ENCODE measurements at regions not wholly inside any gene's neighbourhood (a gene's known extent, or its start where the extent isn't known, plus 50 kb on each side); places are given as distances from the start of the nearest gene placed in this dataset.

GRCh38 chr4:175371091-175371490, 441.0 kb downstream of the GPM6A start:
- TF ChIP-seq ZFX (IDR thresholded peaks at IDR 0.05) (no peak), CTCF (conservative IDR thresholded peaks at IDR 0.05) (no peak)

GRCh38 chr4:175373031-175373430, 439.0 kb downstream of the GPM6A start:
- TF ChIP-seq CTCF (conservative IDR thresholded peaks at IDR 0.05): no peak
- no peak for TF ChIP-seq ZFX (IDR thresholded peaks at IDR 0.05)
- H3K27ac ChIP-seq: no peak overlapping the region

More at GRCh38 chr4:175371091-175371490, 441.0 kb downstream of the GPM6A start:
- no peak overlapping the region for H3K27ac ChIP-seq

GRCh38 chr4:175374459-175374858, 437.6 kb downstream of the GPM6A start:
- TF ChIP-seq ZFX (IDR thresholded peaks at IDR 0.05): no peak
- no peak for TF ChIP-seq CTCF (conservative IDR thresholded peaks at IDR 0.05)
- H3K27ac ChIP-seq: no peak overlapping the region

GRCh38 chr4:175376287-175376977, 435.6 kb downstream of the GPM6A start:
- no peak overlapping the region for H3K27ac ChIP-seq
- TF ChIP-seq CTCF (conservative IDR thresholded peaks at IDR 0.05): no peak
- TF ChIP-seq ZFX (IDR thresholded peaks at IDR 0.05): no peak

GRCh38 chr4:175377203-175377602, 434.9 kb downstream of the GPM6A start:
- no peak for TF ChIP-seq ZFX (IDR thresholded peaks at IDR 0.05)
- TF ChIP-seq CTCF (conservative IDR thresholded peaks at IDR 0.05): no peak
- no peak overlapping the region for H3K27ac ChIP-seq

GRCh38 chr4:175378372-175378771, 433.7 kb downstream of the GPM6A start:
- H3K27ac ChIP-seq: no peak overlapping the region
- TF ChIP-seq ZFX (IDR thresholded peaks at IDR 0.05) (no peak), CTCF (conservative IDR thresholded peaks at IDR 0.05) (no peak)

DNA sequence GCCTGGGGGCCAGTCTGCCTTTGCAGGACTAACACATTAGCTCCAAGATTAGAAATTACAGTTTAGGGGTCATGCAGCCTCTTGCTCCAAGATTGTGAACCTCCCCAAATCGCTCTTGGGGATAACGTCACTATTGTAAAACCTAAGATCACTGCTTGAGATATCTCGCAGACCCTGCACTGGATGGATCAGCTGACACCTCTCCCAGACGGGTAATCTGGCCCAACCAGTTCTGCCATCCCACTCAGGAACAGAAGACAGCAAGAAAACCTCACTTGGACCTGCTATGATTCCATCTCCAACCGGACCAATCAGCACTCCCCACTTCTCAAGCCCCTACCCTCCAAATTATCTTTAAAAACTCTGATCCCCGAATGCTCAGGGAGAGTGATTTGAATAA, 431.2 kb downstream of the GPM6A start:
- H3K27ac ChIP-seq: no peak overlapping the region
- TF ChIP-seq ZFX (IDR thresholded peaks at IDR 0.05): no peak
- no peak for TF ChIP-seq CTCF (conservative IDR thresholded peaks at IDR 0.05)
